IPS-15b (cell line): ENCODE measurements at regions not wholly inside any gene's neighbourhood (a gene's known extent, or its start where the extent isn't known, plus 50 kb on each side); places are given as distances from the start of the nearest gene placed in this dataset.

Experiments
- H3K27me3 ChIP-seq: one replicate; pipeline ENCODE4 v1.6.1; 2013; ENCODE audit warnings: low read length; ENCODE audit not compliant: control insufficient read depth, insufficient read depth
- H3K36me3 ChIP-seq: one replicate; pipeline ENCODE4 v1.6.1; 2013; ENCODE audit warnings: low read length; ENCODE audit not compliant: control insufficient read depth, insufficient read depth
- H3K4me1 ChIP-seq: one replicate; pipeline ENCODE4 v1.6.1; 2013; ENCODE audit warnings: mild to moderate bottlenecking, low read length; ENCODE audit not compliant: control insufficient read depth, insufficient read depth
- H3K4me3 ChIP-seq: one replicate; pipeline ENCODE4 v1.5.1; 2013; ENCODE audit warnings: low read depth, low read length
- H3K9ac ChIP-seq: one replicate; pipeline ENCODE4 v1.6.1; 2013; ENCODE audit warnings: low read depth, mild to moderate bottlenecking, low read length
- H3K9me3 ChIP-seq: one replicate; pipeline ENCODE4 v1.6.1; 2013; ENCODE audit warnings: mild to moderate bottlenecking, low read length; ENCODE audit not compliant: control insufficient read depth, insufficient read depth

GRCh38 chr1:5516756-5517155 is 475.5 kb downstream of the NPHP4 start:
- H3K27me3 ChIP-seq, result no peaks in the 10 kb centered on the region

GRCh38 chr1:5515501-5515900 is 476.7 kb downstream of the NPHP4 start:
- no peaks in the 10 kb centered on the region for H3K9me3 ChIP-seq
- no peaks in the 10 kb centered on the region for H3K36me3 ChIP-seq
- no peaks in the 10 kb centered on the region for H3K4me1 ChIP-seq
- H3K27me3 ChIP-seq, result no peaks in the 10 kb centered on the region
- H3K9ac ChIP-seq, result no peak overlapping the region
- H3K4me3 ChIP-seq, result no peak overlapping the region

More at GRCh38 chr1:5516756-5517155, 475.5 kb downstream of the NPHP4 start:
- no peaks in the 10 kb centered on the region for H3K4me1 ChIP-seq
- H3K36me3 ChIP-seq, result no peaks in the 10 kb centered on the region
- H3K4me3 ChIP-seq, result no peak overlapping the region
- H3K9me3 ChIP-seq, result no peaks in the 10 kb centered on the region
- no peak overlapping the region for H3K9ac ChIP-seq

- Histone ChIP-seq H3K9me3 (no peaks in the 10 kb centered on the region), H3K4me1 (no peaks in the 10 kb centered on the region), H3K27me3 (no peaks in the 10 kb centered on the region), H3K4me3 (no peak overlapping the region), H3K9ac (no peak overlapping the region), H3K36me3 (no peaks in the 10 kb centered on the region)
These were observed 477.6 kb downstream of the NPHP4 start for GRCh38 chr1:5514527-5515183.

- H3K27me3 ChIP-seq, result no peaks in the 10 kb centered on the region
- no peaks in the 10 kb centered on the region for H3K9me3 ChIP-seq
- H3K4me3 ChIP-seq, result no peak overlapping the region
- H3K9ac ChIP-seq, result no peak overlapping the region
- no peaks in the 10 kb centered on the region for H3K4me1 ChIP-seq
- H3K36me3 ChIP-seq, result no peaks in the 10 kb centered on the region
These were observed 478.2 kb downstream of the NPHP4 start for GRCh38 chr1:5513846-5514526.

- Histone ChIP-seq H3K9me3 (no peaks in the 10 kb centered on the region), H3K4me1 (no peaks in the 10 kb centered on the region), H3K27me3 (no peaks in the 10 kb centered on the region), H3K36me3 (no peaks in the 10 kb centered on the region), H3K4me3 (no peak overlapping the region), H3K9ac (no peak overlapping the region)
These were observed 479.0 kb downstream of the NPHP4 start for GRCh38 chr1:5513179-5513578.

GRCh38 chr1:5511381-5512097 is 480.7 kb downstream of the NPHP4 start:
- Histone ChIP-seq H3K4me3 (no peak overlapping the region), H3K9ac (no peak overlapping the region), H3K4me1 (no peaks in the 10 kb centered on the region), H3K9me3 (no peaks in the 10 kb centered on the region), H3K27me3 (no peaks in the 10 kb centered on the region), H3K36me3 (no peaks in the 10 kb centered on the region)

- H3K36me3 ChIP-seq, result no peaks in the 10 kb centered on the region
- no peaks in the 10 kb centered on the region for H3K4me1 ChIP-seq
- H3K9me3 ChIP-seq, result no peaks in the 10 kb centered on the region
- H3K4me3 ChIP-seq, result no peak overlapping the region
- H3K27me3 ChIP-seq, result no peaks in the 10 kb centered on the region
- no peak overlapping the region for H3K9ac ChIP-seq
These were observed 482.4 kb downstream of the NPHP4 start for GRCh38 chr1:5509664-5510452.

- Histone ChIP-seq H3K9ac (no peak overlapping the region), H3K36me3 (no peaks in the 10 kb centered on the region), H3K9me3 (no peaks in the 10 kb centered on the region), H3K27me3 (no peaks in the 10 kb centered on the region), H3K4me1 (no peaks in the 10 kb centered on the region), H3K4me3 (no peak overlapping the region)
These were observed 483.4 kb downstream of the NPHP4 start for GRCh38 chr1:5508669-5509330.

GRCh38 chr1:5507340-5507739 is 484.9 kb downstream of the NPHP4 start:
- Histone ChIP-seq H3K4me3 (no peak overlapping the region), H3K4me1 (no peaks in the 10 kb centered on the region), H3K27me3 (no peaks in the 10 kb centered on the region), H3K9me3 (no peaks in the 10 kb centered on the region), H3K9ac (no peak overlapping the region), H3K36me3 (no peaks in the 10 kb centered on the region)

GRCh38 chr1:5506634-5507033 is 485.6 kb downstream of the NPHP4 start:
- H3K4me3 ChIP-seq, result no peak overlapping the region
- no peak overlapping the region for H3K9ac ChIP-seq
- H3K9me3 ChIP-seq, result no peaks in the 10 kb centered on the region
- no peaks in the 10 kb centered on the region for H3K27me3 ChIP-seq
- no peaks in the 10 kb centered on the region for H3K4me1 ChIP-seq
- no peaks in the 10 kb centered on the region for H3K36me3 ChIP-seq

- Histone ChIP-seq H3K4me1 (no peaks in the 10 kb centered on the region), H3K27me3 (no peaks in the 10 kb centered on the region), H3K36me3 (no peaks in the 10 kb centered on the region), H3K4me3 (no peak overlapping the region), H3K9ac (no peak overlapping the region), H3K9me3 (no peaks in the 10 kb centered on the region)
These were observed 486.3 kb downstream of the NPHP4 start for GRCh38 chr1:5505944-5506343.
